ENCODE measurements at regions not wholly inside any gene's neighbourhood (a gene's known extent, or its start where the extent isn't known, plus 50 kb on each side); places are given as distances from the start of the nearest gene placed in this dataset.
"Not testable (repeated sequence)": the region's sequence is repeated elsewhere in the genome, so short reads cannot be mapped to it uniquely, and the experiment has no call there.

- TF ChIP-seq CTCF (IDR thresholded peaks at IDR 0.05; ENCODE audit: unreplicated experiment), result no peak
- ChIA-PET POLR2A (no interaction called here), CTCF (no interaction called here)
- no TSS peak for BruUV-seq (replicated peaks)
- no peak overlapping the region for H3K27ac Mint-ChIP-seq (ENCODE audit: low read depth, unreplicated experiment)
- peaks cover 4% of the 10 kb centered on the region for H3K4me1 Mint-ChIP-seq (ENCODE audit: insufficient read depth, unreplicated experiment)
- H3K27me3 Mint-ChIP-seq (ENCODE audit: insufficient read depth, unreplicated experiment), result no peaks in the 10 kb centered on the region
- intact Hi-C loops (cut with micrococcal nuclease), result no loop called here
- DNase-seq (ENCODE audit: unreplicated experiment), result no peak
- H3K9me3 Mint-ChIP-seq (ENCODE audit: unreplicated experiment), result no peaks in the 10 kb centered on the region
- H3K4me3 Mint-ChIP-seq (ENCODE audit: unreplicated experiment), result no peak overlapping the region
- H3K36me3 Mint-ChIP-seq (ENCODE audit: insufficient read depth, unreplicated experiment), result no peaks in the 10 kb centered on the region
Observed at GRCh38 chr3:177459401-177459800, 262.1 kb upstream of the TBL1XR1 start.

GRCh38 chr3:177460047-177460446 lies 262.8 kb upstream of the TBL1XR1 start:
- H3K27ac Mint-ChIP-seq (ENCODE audit: low read depth, unreplicated experiment), result no peak overlapping the region

GRCh38 chr3:177461765-177462164 lies 264.5 kb upstream of the TBL1XR1 start:
- DNase-seq (ENCODE audit: unreplicated experiment), result no peak
- Mint-ChIP-seq H3K27me3 (ENCODE audit: insufficient read depth, unreplicated experiment) (no peaks in the 10 kb centered on the region), H3K4me1 (ENCODE audit: insufficient read depth, unreplicated experiment) (peaks cover 6% of the 10 kb centered on the region), H3K4me3 (ENCODE audit: unreplicated experiment) (no peak overlapping the region), H3K36me3 (ENCODE audit: insufficient read depth, unreplicated experiment) (no peaks in the 10 kb centered on the region), H3K9me3 (ENCODE audit: unreplicated experiment) (no peaks in the 10 kb centered on the region), H3K27ac (ENCODE audit: low read depth, unreplicated experiment) (no peak overlapping the region)
- no peak for TF ChIP-seq CTCF (IDR thresholded peaks at IDR 0.05; ENCODE audit: unreplicated experiment)
- BruUV-seq (replicated peaks), result no TSS peak
- ChIA-PET CTCF (no interaction called here), POLR2A (no interaction called here)
- intact Hi-C loops (cut with micrococcal nuclease), result no loop called here

More at GRCh38 chr3:177460047-177460446, 262.8 kb upstream of the TBL1XR1 start:
- H3K9me3 Mint-ChIP-seq (ENCODE audit: unreplicated experiment), result no peaks in the 10 kb centered on the region
- CTCF ChIA-PET, result no interaction called here
- H3K36me3 Mint-ChIP-seq (ENCODE audit: insufficient read depth, unreplicated experiment), result no peaks in the 10 kb centered on the region
- BruUV-seq (replicated peaks), result no TSS peak
- POLR2A ChIA-PET, result interaction anchor here (0.6 kb wide), 1 partner anchor 310 kb away, joined by 3 read pairs; no protein-coding TSS in a partner anchor
- H3K4me1 Mint-ChIP-seq (ENCODE audit: insufficient read depth, unreplicated experiment), result peaks cover 6% of the 10 kb centered on the region
- no peak overlapping the region for H3K4me3 Mint-ChIP-seq (ENCODE audit: unreplicated experiment)
- H3K27me3 Mint-ChIP-seq (ENCODE audit: insufficient read depth, unreplicated experiment), result no peaks in the 10 kb centered on the region
- no peak for DNase-seq (ENCODE audit: unreplicated experiment)
- no peak for TF ChIP-seq CTCF (IDR thresholded peaks at IDR 0.05; ENCODE audit: unreplicated experiment)
- intact Hi-C loops (cut with micrococcal nuclease), result no loop called here

DNA sequence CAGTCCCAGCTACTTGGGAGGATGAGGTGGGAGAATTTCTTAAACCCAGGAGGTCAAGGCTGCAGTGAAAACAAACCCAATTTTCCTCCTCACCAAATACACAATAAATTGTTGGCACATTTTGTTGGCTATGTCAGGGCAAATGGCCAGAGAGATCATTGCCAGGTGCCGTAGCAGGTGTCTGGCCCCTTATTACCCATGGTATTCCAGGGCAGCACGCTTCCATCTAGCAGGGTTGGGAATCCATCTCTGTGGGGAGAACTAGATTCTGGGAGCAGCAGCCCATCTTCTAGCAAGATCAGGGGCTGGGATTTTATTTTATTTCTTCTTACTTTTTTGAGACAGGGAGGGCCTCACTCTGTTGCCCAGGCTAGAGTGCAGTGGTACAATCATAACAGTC lies 266.1 kb upstream of the TBL1XR1 start:
- H3K27ac Mint-ChIP-seq (ENCODE audit: low read depth, unreplicated experiment); BruUV-seq (replicated peaks); H3K27me3 Mint-ChIP-seq (ENCODE audit: insufficient read depth, unreplicated experiment); H3K36me3 Mint-ChIP-seq (ENCODE audit: insufficient read depth, unreplicated experiment); intact Hi-C loops (cut with micrococcal nuclease); H3K4me3 Mint-ChIP-seq (ENCODE audit: unreplicated experiment); H3K4me1 Mint-ChIP-seq (ENCODE audit: insufficient read depth, unreplicated experiment); DNase-seq (ENCODE audit: unreplicated experiment); H3K9me3 Mint-ChIP-seq (ENCODE audit: unreplicated experiment); POLR2A ChIA-PET: not testable (repeated sequence)
- CTCF ChIA-PET, result interaction anchor here (0.8 kb wide), 1 partner anchor 16 kb away, joined by 3 read pairs; no protein-coding TSS in a partner anchor

DNA sequence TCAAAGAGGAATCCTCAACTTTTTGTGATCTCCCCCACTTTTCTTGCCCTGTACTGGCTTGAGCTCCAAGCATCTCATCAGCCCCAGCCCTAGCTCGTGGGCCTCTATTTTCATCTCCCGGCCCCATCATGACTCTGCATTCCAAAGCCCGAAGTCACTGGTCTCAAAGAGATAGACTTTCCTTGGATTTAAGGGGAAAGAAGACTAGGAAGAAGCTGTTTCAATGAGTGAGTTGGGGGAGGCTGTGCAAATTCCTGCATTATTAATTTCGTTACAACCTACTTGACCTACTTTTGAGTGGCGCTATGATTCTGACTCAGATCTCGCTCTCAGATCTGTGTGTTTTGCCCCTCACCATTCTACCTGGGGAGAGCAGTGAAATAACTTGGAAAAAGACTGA lies 266.6 kb upstream of the TBL1XR1 start:
- TF ChIP-seq CTCF (IDR thresholded peaks at IDR 0.05; ENCODE audit: unreplicated experiment), result no peak
- H3K9me3 Mint-ChIP-seq (ENCODE audit: unreplicated experiment), result no peaks in the 10 kb centered on the region
- no peak overlapping the region for H3K4me3 Mint-ChIP-seq (ENCODE audit: unreplicated experiment)
- no peaks in the 10 kb centered on the region for H3K27me3 Mint-ChIP-seq (ENCODE audit: insufficient read depth, unreplicated experiment)
- CTCF ChIA-PET, result no interaction called here
- intact Hi-C loops (cut with micrococcal nuclease), result no loop called here
- no peak for DNase-seq (ENCODE audit: unreplicated experiment)
- POLR2A ChIA-PET, result no interaction called here
- no peak overlapping the region for H3K27ac Mint-ChIP-seq (ENCODE audit: low read depth, unreplicated experiment)
- no TSS peak for BruUV-seq (replicated peaks)
- no peaks in the 10 kb centered on the region for H3K36me3 Mint-ChIP-seq (ENCODE audit: insufficient read depth, unreplicated experiment)
- peaks cover 13% of the 10 kb centered on the region for H3K4me1 Mint-ChIP-seq (ENCODE audit: insufficient read depth, unreplicated experiment)
